ENCODE measurements at regions not wholly inside any gene's neighbourhood (a gene's known extent, or its start where the extent isn't known, plus 50 kb on each side); places are given as distances from the start of the nearest gene placed in this dataset.

DNA sequence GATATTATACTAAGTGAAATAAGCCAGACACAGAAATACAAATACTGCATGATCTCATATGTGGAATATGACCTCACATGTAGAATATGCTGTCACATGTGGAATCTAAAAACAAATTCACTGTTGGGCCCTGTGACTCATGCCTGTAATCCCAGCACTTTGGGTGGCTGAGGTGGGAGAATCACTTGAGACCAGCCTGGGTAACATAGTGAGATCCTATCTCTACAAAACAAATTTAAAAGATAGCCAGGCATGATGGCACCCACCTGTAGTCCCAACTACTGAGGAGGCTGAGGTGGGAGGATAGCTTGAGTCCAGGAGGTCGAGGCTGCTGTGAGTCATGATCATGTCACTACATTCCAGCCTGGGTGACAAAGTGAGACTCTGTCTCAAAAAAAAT lies 160.3 kb downstream of the PTEN start:
- in situ Hi-C loops (cut with MboI; ENCODE audit: low pct_unique_long_range_greater_than_20kb, low sequenced_read_pairs, unreplicated experiment), result no loop called here
- DNase-seq (ENCODE audit: low spot score), result no peak
- TF ChIP-seq, protein P1, sequence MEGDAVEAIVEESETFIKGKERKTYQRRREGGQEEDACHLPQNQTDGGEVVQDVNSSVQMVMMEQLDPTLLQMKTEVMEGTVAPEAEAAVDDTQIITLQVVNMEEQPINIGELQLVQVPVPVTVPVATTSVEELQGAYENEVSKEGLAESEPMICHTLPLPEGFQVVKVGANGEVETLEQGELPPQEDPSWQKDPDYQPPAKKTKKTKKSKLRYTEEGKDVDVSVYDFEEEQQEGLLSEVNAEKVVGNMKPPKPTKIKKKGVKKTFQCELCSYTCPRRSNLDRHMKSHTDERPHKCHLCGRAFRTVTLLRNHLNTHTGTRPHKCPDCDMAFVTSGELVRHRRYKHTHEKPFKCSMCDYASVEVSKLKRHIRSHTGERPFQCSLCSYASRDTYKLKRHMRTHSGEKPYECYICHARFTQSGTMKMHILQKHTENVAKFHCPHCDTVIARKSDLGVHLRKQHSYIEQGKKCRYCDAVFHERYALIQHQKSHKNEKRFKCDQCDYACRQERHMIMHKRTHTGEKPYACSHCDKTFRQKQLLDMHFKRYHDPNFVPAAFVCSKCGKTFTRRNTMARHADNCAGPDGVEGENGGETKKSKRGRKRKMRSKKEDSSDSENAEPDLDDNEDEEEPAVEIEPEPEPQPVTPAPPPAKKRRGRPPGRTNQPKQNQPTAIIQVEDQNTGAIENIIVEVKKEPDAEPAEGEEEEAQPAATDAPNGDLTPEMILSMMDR (IDR thresholded peaks at IDR 0.05; ENCODE audit: extremely low read depth, insufficient read depth, missing control alignments), result no peak

DNA sequence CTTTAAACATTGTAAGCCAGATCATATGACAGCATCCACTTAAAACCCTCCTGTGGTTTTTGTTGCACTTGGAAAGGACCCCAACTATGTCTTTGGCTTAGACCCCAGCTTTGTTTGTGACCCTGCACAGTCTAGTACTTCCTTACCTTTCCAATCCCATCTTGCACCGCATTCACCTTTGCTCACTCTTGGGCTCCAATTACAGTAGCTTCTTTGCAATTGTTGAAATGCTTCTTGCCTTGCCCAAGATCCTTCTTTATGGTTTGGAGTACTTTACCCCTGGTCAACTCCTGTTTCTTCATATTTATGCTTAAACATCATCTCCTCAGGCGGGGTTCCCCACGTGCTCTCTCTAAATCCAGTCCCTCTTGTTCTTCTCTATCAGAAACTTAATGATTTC lies 162.6 kb downstream of the PTEN start:
- TF ChIP-seq, protein P1 (IDR thresholded peaks at IDR 0.05; ENCODE audit: extremely low read depth, insufficient read depth, missing control alignments), result no peak
- no peak for DNase-seq (ENCODE audit: low spot score)
- in situ Hi-C loops (cut with MboI; ENCODE audit: low pct_unique_long_range_greater_than_20kb, low sequenced_read_pairs, unreplicated experiment), result no loop called here

DNA sequence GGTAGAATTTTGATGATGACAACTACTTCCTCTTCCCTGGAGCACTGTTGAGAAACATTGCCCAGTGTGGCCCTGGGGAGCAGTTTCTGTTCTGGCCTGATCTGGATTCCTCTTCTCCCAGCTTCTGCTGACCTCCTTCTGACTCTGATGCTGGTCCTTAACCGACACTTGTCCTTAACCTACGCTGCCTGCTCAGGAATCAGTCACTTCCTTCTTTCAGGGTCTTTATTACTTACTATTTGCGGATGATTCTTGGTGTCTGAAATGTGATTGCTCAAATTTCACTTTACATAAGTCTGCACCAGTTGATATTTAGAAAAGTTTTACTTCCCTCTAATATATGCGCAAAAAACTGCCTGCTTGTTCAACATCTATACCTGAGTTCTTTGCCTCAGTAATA lies 164.1 kb downstream of the PTEN start:
- in situ Hi-C loops (cut with MboI; ENCODE audit: low pct_unique_long_range_greater_than_20kb, low sequenced_read_pairs, unreplicated experiment), result no loop called here
- DNase-seq (ENCODE audit: low spot score), result peak; percentile 31

DNA sequence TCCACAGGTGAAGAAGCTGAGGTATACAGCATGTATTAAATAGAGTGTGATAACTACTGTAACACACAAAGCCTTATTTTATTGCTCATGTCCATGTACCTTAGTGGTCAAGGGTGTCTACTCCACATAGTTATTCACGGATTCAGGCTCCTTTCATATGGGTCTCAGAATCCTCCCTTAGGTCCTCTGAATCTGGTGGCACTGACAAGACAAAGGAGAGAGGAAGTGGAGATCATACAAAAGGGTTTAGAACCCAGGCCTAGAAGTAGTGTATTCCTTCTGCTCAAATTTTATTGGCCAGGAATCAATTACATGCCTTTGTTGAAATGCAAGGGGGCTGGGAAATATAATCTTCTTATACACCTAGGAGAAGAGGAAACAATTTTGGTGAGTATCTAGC lies 164.6 kb downstream of the PTEN start:
- in situ Hi-C loops (cut with MboI; ENCODE audit: low pct_unique_long_range_greater_than_20kb, low sequenced_read_pairs, unreplicated experiment), result no loop called here
- DNase-seq (ENCODE audit: low spot score), result no peak
- TF ChIP-seq, protein P1 (IDR thresholded peaks at IDR 0.05; ENCODE audit: extremely low read depth, insufficient read depth, missing control alignments), result no peak

More for the DNA sequence above, 164.1 kb downstream of the PTEN start:
- TF ChIP-seq, protein P1 (IDR thresholded peaks at IDR 0.05; ENCODE audit: extremely low read depth, insufficient read depth, missing control alignments), result no peak

DNA sequence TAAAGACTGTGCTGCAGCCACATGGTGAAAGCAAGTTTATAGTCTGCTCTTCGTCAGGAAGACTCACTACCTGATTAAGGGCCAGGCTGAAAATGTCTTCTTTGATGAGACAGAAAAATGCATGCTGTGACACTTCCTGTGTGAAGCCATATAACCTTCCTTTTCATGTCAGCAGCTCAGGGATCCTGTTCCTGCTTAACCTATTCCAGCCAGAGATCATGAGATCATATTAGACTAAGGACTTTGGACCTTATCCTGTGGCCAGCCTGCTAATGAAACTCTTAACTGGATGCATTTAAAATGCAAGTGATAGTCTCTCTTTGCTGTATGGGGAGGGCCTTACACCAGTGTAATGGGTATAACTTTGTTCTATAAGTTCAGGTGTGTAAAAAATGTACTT lies 165.2 kb downstream of the PTEN start:
- in situ Hi-C loops (cut with MboI; ENCODE audit: low pct_unique_long_range_greater_than_20kb, low sequenced_read_pairs, unreplicated experiment), result no loop called here
- DNase-seq (ENCODE audit: low spot score), result no peak
- TF ChIP-seq, protein P1 (IDR thresholded peaks at IDR 0.05; ENCODE audit: extremely low read depth, insufficient read depth, missing control alignments), result no peak

DNA sequence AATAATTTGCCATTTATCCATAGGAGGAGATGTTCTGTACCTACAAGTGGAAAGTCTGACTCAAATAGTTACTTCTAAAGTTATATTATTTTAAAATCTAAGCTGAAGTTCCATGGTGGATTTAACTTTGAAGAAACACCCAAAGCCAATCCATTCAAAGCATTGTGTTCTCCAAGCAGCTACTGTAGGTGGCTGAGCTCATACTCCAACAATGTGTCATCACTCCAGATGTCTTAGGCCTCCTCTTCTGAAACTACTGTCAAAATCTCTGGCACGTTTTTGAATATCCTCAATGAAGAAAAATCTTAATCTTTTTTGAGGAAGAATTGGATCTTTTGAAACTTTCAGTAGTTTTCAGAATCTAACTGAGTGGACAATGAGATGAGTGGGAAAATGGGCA lies 169.1 kb downstream of the PTEN start:
- no peak for DNase-seq (ENCODE audit: low spot score)
- in situ Hi-C loops (cut with MboI; ENCODE audit: low pct_unique_long_range_greater_than_20kb, low sequenced_read_pairs, unreplicated experiment), result no loop called here
- TF ChIP-seq, protein P1 (IDR thresholded peaks at IDR 0.05; ENCODE audit: extremely low read depth, insufficient read depth, missing control alignments), result no peak

DNA sequence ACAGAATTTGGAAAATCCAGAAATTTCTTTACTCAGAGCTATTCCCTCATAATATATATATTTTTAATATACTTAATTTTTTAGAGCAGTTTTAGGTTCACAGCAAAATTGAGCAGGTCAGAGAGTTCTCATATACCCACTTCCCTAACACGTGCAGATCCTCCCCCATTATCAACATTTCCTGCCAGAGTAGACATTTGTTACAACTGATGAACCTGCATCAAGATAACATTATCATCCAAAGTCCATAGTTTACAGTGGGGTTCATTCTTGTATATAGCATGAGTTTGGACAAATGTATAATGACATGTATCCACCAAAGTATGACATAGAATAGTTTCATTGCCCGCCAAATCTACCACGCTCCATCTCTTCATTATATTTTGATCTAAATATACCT lies 170.0 kb downstream of the PTEN start:
- DNase-seq (ENCODE audit: low spot score), result no peak
- in situ Hi-C loops (cut with MboI; ENCODE audit: low pct_unique_long_range_greater_than_20kb, low sequenced_read_pairs, unreplicated experiment), result no loop called here
- TF ChIP-seq, protein P1 (IDR thresholded peaks at IDR 0.05; ENCODE audit: extremely low read depth, insufficient read depth, missing control alignments), result no peak
